Liver (tissue), 8 donors: ENCODE measurements at regions not wholly inside any gene's neighbourhood (a gene's known extent, or its start where the extent isn't known, plus 50 kb on each side); places are given as distances from the start of the nearest gene placed in this dataset.

Experiments used
- DNase-seq: peaks from one replicate; pipeline ENCODE4 v3.0.0-alpha.2; 2017; ENCODE audit warnings: low spot score
- H3K27ac ChIP-seq, 2 donors: one replicate each; pipeline ENCODE4 v1.7.0; 2013; ENCODE audit warnings: inconsistent platforms in 2 of 2, low read length in 2 of 2, control low read depth in 1 of 2, low read depth in 1 of 2, mild to moderate bottlenecking in 1 of 2
- H3K27me3 ChIP-seq, 4 donors: one replicate each; pipeline versions ENCODE4 v1.6.1 to v1.7.0; 2013; ENCODE audit warnings: low read length in 3 of 4, inconsistent platforms in 1 of 4, mild to moderate bottlenecking in 1 of 4, moderate library complexity in 1 of 4; ENCODE audit not compliant: control insufficient read depth in 4 of 4, insufficient read depth in 4 of 4
- H3K36me3 ChIP-seq, 4 donors: one replicate each; pipeline versions ENCODE4 v1.6.1 to v1.7.0; 2013; ENCODE audit warnings: low read length in 3 of 4, mild to moderate bottlenecking in 3 of 4, low read depth in 1 of 4, moderate library complexity in 1 of 4; ENCODE audit not compliant: control insufficient read depth in 4 of 4, insufficient read depth in 3 of 4
- H3K4me1 ChIP-seq, 4 donors: one replicate each; pipeline versions ENCODE4 v1.6.1 to v1.7.0; 2013; ENCODE audit warnings: low read length in 3 of 4, mild to moderate bottlenecking in 3 of 4, moderate library complexity in 1 of 4; ENCODE audit not compliant: control insufficient read depth in 4 of 4, insufficient read depth in 4 of 4
- H3K4me3 ChIP-seq, 3 donors: one replicate each; pipeline versions ENCODE4 v1.6.1 to v1.7.0; 2013; ENCODE audit warnings: low read length in 3 of 3, control low read depth in 1 of 3, low read depth in 1 of 3, mild to moderate bottlenecking in 1 of 3
- H3K9ac ChIP-seq, 2 donors: one replicate each; pipeline ENCODE4 v1.7.0; 2013; ENCODE audit warnings: low read length in 2 of 2, mild to moderate bottlenecking in 2 of 2, moderate library complexity in 2 of 2, control low read depth in 1 of 2, low read depth in 1 of 2
- H3K9me3 ChIP-seq, 4 donors: one replicate each; pipeline versions ENCODE4 v1.6.1 to v1.7.0; 2013; ENCODE audit warnings: low read length in 3 of 4; ENCODE audit not compliant: control insufficient read depth in 4 of 4
- EGR1 ChIP-seq, 2 donors: IDR thresholded peaks; 2 replicates each; pipeline ENCODE4 v1.6.1; 2016 to 2018; ENCODE audit warnings: antibody characterized with exemption in 2 of 2, low read depth in 2 of 2
- FOXA1 ChIP-seq: IDR thresholded peaks from 2 replicates; pipeline ENCODE4 v1.6.1; 2016; ENCODE audit warnings: antibody characterized with exemption
- FOXA2 ChIP-seq: IDR thresholded peaks from 2 replicates; pipeline ENCODE4 v1.6.1; 2016; ENCODE audit warnings: antibody characterized with exemption
- GABPA ChIP-seq, 2 donors: IDR thresholded peaks in 1 of 2; conservative IDR thresholded peaks in 1 of 2; 2 replicates each; pipeline ENCODE4 v1.6.1; 2016; ENCODE audit warnings: antibody characterized with exemption in 2 of 2, mild to moderate bottlenecking in 1 of 2, moderate library complexity in 1 of 2
- HNF4G ChIP-seq: IDR thresholded peaks from 2 replicates; pipeline ENCODE4 v1.6.1; 2016; ENCODE audit warnings: antibody characterized with exemption
- JUND ChIP-seq, 2 donors: IDR thresholded peaks; 2 replicates each; pipeline ENCODE4 v1.6.1; 2016; ENCODE audit warnings: antibody characterized with exemption in 2 of 2
- NR2F2 ChIP-seq: IDR thresholded peaks from 2 replicates; pipeline ENCODE4 v1.6.1; 2016; ENCODE audit warnings: antibody characterized with exemption
- RAD21 ChIP-seq, 2 donors: IDR thresholded peaks; 2 replicates each; pipeline ENCODE4 v1.6.1; 2016; ENCODE audit warnings: antibody characterized with exemption in 2 of 2, mild to moderate bottlenecking in 2 of 2
- RXRA ChIP-seq, 2 donors: IDR thresholded peaks; 2 replicates each; pipeline ENCODE4 v1.6.1; 2017 to 2018; ENCODE audit warnings: antibody characterized with exemption in 2 of 2, mild to moderate bottlenecking in 1 of 2
- TAF1 ChIP-seq: conservative IDR thresholded peaks from 2 replicates; pipeline ENCODE4 v1.6.1; 2016; ENCODE audit warnings: antibody characterized with exemption, mild to moderate bottlenecking
- YY1 ChIP-seq: IDR thresholded peaks from 2 replicates; pipeline ENCODE4 v1.6.1; 2016; ENCODE audit warnings: antibody characterized with exemption, mild to moderate bottlenecking
- WGBS: extraction: QIAGEN DNeasy Blood & Tissue Kit; methylation state at CpG from one replicate; pipeline ENCODE4 v1.1.7; 2013; 5-methylcytosine and 5-hydroxymethylcytosine counted together
- TF ChIP-seq, protein P1 (sequence below): IDR thresholded peaks from 2 replicates; pipeline ENCODE4 v1.6.1; 2016; ENCODE audit warnings: antibody characterized with exemption
- TF ChIP-seq, protein P2 (sequence below): IDR thresholded peaks from 2 replicates; pipeline ENCODE4 v1.6.1; 2016; ENCODE audit warnings: antibody characterized with exemption, mild to moderate bottlenecking
- TF ChIP-seq, protein P3 (sequence below): IDR thresholded peaks from 2 replicates; pipeline ENCODE4 v1.6.1; 2016; ENCODE audit warnings: antibody characterized with exemption
- TF ChIP-seq, protein P4 (sequence below): fragments of 150-350 bp; IDR thresholded peaks from 2 replicates; pipeline ENCODE4 v1.5.1; 2017; ENCODE audit warnings: improper control_type of control experiment, low read depth, low read length; ENCODE audit not compliant: missing input control
- donor health status: healthy.
- donor health status: healthy.
- donor health status: healthy.
- donor health status: healthy.
- donor health status: healthy.

DNA sequence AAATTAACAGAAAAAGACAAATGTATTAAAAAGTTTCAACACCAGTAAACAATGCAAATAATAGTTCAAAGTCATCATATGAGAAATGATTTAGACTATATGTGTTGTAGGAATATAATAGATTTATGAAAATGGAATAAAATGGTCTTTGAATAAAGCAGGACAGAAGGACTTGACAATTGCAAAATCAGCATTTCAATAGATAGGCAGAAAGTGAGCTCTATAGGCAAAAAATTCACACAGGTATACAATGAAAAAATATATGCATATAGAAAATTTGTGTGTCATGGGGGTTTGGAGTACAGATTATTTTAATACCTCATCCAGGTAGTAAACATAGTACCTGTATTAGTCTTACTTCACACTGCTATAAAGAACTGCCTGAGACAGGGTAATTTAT is 571.1 kb upstream of the EYS start:
- Histone ChIP-seq H3K4me3 (no peak overlapping the region), H3K9ac (no peak overlapping the region), H3K9me3 (peaks cover 0 to 4% (median 0%) of the 10 kb centered on the region in 4 donors), H3K36me3 (no peaks in the 10 kb centered on the region), H3K27ac (no peak overlapping the region), H3K27me3 (no peaks in the 10 kb centered on the region), H3K4me1 (no peaks in the 10 kb centered on the region)
- no peak for TF ChIP-seq FOXA1
- TF ChIP-seq RXRA (IDR thresholded peaks at IDR 0.05), result no peak
- TF ChIP-seq, protein P1, sequence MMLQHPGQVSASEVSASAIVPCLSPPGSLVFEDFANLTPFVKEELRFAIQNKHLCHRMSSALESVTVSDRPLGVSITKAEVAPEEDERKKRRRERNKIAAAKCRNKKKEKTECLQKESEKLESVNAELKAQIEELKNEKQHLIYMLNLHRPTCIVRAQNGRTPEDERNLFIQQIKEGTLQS, result no peak
- TF ChIP-seq FOXA2, result no peak
- no peak for TF ChIP-seq NR2F2
- TF ChIP-seq, protein P2, sequence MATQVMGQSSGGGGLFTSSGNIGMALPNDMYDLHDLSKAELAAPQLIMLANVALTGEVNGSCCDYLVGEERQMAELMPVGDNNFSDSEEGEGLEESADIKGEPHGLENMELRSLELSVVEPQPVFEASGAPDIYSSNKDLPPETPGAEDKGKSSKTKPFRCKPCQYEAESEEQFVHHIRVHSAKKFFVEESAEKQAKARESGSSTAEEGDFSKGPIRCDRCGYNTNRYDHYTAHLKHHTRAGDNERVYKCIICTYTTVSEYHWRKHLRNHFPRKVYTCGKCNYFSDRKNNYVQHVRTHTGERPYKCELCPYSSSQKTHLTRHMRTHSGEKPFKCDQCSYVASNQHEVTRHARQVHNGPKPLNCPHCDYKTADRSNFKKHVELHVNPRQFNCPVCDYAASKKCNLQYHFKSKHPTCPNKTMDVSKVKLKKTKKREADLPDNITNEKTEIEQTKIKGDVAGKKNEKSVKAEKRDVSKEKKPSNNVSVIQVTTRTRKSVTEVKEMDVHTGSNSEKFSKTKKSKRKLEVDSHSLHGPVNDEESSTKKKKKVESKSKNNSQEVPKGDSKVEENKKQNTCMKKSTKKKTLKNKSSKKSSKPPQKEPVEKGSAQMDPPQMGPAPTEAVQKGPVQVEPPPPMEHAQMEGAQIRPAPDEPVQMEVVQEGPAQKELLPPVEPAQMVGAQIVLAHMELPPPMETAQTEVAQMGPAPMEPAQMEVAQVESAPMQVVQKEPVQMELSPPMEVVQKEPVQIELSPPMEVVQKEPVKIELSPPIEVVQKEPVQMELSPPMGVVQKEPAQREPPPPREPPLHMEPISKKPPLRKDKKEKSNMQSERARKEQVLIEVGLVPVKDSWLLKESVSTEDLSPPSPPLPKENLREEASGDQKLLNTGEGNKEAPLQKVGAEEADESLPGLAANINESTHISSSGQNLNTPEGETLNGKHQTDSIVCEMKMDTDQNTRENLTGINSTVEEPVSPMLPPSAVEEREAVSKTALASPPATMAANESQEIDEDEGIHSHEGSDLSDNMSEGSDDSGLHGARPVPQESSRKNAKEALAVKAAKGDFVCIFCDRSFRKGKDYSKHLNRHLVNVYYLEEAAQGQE, result no peak
- no peak for TF ChIP-seq HNF4G
- TF ChIP-seq, protein P3, sequence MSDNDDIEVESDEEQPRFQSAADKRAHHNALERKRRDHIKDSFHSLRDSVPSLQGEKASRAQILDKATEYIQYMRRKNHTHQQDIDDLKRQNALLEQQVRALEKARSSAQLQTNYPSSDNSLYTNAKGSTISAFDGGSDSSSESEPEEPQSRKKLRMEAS, result no peak
- TF ChIP-seq RAD21 (IDR thresholded peaks at IDR 0.05), result no peak
- TF ChIP-seq GABPA (IDR thresholded peaks at IDR 0.05 in 1 of 2, conservative IDR thresholded peaks at IDR 0.05 in 1 of 2), result no peak
- DNase-seq, result no peak

DNA sequence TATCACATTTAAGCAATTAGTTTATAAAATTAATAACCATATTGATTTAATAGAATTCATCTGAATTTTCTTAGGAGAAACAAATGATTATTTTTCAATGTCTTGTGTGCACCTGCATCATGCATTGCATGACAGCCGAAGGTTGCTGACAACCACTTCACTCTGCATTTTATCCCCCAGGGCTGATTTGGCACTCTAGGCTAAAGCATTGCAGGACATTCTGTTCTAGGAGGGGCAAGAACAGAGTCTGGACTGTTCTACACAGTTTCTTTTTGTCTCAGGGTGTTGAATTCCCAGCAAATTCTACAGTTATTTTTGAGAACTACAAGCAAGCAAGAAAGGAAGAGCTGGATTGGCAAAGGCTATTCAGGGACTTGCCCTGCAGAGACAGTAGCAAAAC is 570.4 kb upstream of the EYS start:
- Histone ChIP-seq H3K9ac (no peak overlapping the region), H3K36me3 (no peaks in the 10 kb centered on the region), H3K4me3 (no peak overlapping the region), H3K9me3 (peaks cover 0 to 4% (median 0%) of the 10 kb centered on the region in 4 donors), H3K4me1 (no peaks in the 10 kb centered on the region), H3K27ac (no peak overlapping the region), H3K27me3 (no peaks in the 10 kb centered on the region)
- no peak for DNase-seq
- TF ChIP-seq, protein P2, result no peak
- no peak for TF ChIP-seq HNF4G
- TF ChIP-seq NR2F2, result no peak
- TF ChIP-seq, protein P3, result no peak
- TF ChIP-seq FOXA2, result no peak
- no peak for TF ChIP-seq RXRA (IDR thresholded peaks at IDR 0.05)
- TF ChIP-seq TAF1, result no peak
- no peak for TF ChIP-seq YY1
- TF ChIP-seq RAD21 (IDR thresholded peaks at IDR 0.05), result no peak
- TF ChIP-seq, protein P1, result no peak
- no peak for TF ChIP-seq JUND (IDR thresholded peaks at IDR 0.05)
- TF ChIP-seq, protein P4, sequence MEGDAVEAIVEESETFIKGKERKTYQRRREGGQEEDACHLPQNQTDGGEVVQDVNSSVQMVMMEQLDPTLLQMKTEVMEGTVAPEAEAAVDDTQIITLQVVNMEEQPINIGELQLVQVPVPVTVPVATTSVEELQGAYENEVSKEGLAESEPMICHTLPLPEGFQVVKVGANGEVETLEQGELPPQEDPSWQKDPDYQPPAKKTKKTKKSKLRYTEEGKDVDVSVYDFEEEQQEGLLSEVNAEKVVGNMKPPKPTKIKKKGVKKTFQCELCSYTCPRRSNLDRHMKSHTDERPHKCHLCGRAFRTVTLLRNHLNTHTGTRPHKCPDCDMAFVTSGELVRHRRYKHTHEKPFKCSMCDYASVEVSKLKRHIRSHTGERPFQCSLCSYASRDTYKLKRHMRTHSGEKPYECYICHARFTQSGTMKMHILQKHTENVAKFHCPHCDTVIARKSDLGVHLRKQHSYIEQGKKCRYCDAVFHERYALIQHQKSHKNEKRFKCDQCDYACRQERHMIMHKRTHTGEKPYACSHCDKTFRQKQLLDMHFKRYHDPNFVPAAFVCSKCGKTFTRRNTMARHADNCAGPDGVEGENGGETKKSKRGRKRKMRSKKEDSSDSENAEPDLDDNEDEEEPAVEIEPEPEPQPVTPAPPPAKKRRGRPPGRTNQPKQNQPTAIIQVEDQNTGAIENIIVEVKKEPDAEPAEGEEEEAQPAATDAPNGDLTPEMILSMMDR, result no peak
- no peak for TF ChIP-seq EGR1 (IDR thresholded peaks at IDR 0.05; ENCODE audit: low read depth in 2 of 2)
- WGBS, result 71% methylated on average over 1 of the region's 1 CpG
